ENCODE measurements at regions not wholly inside any gene's neighbourhood (a gene's known extent, or its start where the extent isn't known, plus 50 kb on each side); places are given as distances from the start of the nearest gene placed in this dataset.

DNA sequence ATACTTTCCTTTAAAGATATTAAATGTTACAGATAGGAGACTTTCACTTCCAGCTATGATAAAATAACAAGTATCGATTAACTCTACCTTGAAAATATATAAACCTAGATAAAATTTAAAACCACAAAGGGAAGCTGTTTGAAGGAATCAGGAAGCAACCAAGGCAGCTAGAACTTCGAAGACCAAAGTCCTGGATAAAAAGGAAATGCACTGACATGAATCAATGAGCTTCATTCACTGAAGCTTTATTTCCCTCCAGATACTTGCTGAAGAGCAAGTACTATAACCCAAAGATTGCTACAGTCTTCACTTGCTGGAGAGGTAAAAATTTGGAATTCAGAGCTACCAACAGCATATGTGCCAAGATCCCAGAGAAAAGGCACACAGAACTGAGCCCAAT lies 144.1 kb downstream of the PIK3R1 start:
- no peaks in the 10 kb centered on the region for H3K36me3 ChIP-seq
- no peak for ATAC-seq
- peaks cover 0 to 5% (median 0%) of the 10 kb centered on the region in 3 donors for H3K9me3 ChIP-seq
- no peak overlapping the region for H3K27ac ChIP-seq
- H3K4me3 ChIP-seq = no peak overlapping the region
- no peaks in the 10 kb centered on the region for H3K27me3 ChIP-seq
- 79 to 83% methylated on average over 2 of the region's 2 CpGs for WGBS, 2 donors (ENCODE audit: low coverage in 1 of 2)
- H3K4me1 ChIP-seq = no peaks in the 10 kb centered on the region
- TF ChIP-seq POLR2A (IDR thresholded peaks at IDR 0.05) (no peak), POLR2AphosphoS5 (IDR thresholded peaks at IDR 0.05) (no peak), EP300 (IDR thresholded peaks at IDR 0.05) (no peak)
- TF ChIP-seq, protein P1, sequence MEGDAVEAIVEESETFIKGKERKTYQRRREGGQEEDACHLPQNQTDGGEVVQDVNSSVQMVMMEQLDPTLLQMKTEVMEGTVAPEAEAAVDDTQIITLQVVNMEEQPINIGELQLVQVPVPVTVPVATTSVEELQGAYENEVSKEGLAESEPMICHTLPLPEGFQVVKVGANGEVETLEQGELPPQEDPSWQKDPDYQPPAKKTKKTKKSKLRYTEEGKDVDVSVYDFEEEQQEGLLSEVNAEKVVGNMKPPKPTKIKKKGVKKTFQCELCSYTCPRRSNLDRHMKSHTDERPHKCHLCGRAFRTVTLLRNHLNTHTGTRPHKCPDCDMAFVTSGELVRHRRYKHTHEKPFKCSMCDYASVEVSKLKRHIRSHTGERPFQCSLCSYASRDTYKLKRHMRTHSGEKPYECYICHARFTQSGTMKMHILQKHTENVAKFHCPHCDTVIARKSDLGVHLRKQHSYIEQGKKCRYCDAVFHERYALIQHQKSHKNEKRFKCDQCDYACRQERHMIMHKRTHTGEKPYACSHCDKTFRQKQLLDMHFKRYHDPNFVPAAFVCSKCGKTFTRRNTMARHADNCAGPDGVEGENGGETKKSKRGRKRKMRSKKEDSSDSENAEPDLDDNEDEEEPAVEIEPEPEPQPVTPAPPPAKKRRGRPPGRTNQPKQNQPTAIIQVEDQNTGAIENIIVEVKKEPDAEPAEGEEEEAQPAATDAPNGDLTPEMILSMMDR (IDR thresholded peaks at IDR 0.05) = no peak

DNA sequence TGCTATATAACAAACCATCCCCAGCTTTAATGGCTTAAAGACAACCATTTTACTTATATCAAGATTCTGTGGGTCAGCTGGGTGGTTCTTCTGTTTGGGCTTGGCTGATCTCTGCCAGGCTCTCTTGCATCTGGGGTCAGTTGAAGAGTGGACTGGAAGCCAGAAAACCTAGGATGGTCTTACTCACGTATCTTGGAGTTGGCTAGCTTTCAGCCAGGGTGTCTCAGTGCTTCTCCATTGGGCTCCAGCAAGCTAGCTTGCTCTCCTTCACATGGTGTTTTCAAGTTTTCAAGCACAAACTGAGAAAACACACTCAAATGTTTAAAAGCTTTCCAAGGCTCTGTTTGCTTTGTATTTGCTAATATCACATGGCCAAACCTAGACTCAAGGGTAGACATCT lies 146.8 kb downstream of the PIK3R1 start:
- no peak overlapping the region for H3K27ac ChIP-seq
- no peak overlapping the region for H3K4me3 ChIP-seq
- TF ChIP-seq POLR2A (IDR thresholded peaks at IDR 0.05) (no peak), EP300 (IDR thresholded peaks at IDR 0.05) (no peak), POLR2AphosphoS5 (IDR thresholded peaks at IDR 0.05) (no peak)
- TF ChIP-seq, protein P1 (IDR thresholded peaks at IDR 0.05) = no peak
- H3K4me1 ChIP-seq = no peaks in the 10 kb centered on the region
- no peak for ATAC-seq
- no peaks in the 10 kb centered on the region for H3K27me3 ChIP-seq
- H3K36me3 ChIP-seq = no peaks in the 10 kb centered on the region
- WGBS, 2 donors (ENCODE audit: low coverage in 1 of 2) = 100% methylated on average over 1 of the region's 1 CpG; no CpG with 5 or more reads in 1 of the 2 donors
- peaks cover 0 to 5% (median 0%) of the 10 kb centered on the region in 3 donors for H3K9me3 ChIP-seq

DNA sequence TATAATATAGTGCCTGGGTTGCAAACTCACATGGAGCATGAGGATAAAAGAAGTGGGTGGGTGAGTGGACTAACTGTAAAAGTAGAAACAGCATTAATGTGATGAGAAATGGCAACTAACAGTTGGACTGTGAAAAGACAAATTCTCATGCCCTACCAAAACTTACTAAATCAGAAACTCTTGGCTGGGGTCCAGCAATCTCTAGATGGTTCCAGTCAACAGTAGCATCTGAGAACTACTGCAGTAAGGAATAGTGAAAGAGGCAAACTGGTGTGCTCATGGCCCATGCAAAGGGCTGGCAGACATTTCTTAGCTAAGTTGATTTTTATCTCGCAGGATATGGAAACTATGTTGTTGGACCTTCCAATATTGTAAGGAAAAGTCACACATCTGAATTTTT lies 150.3 kb downstream of the PIK3R1 start:
- no peak for TF ChIP-seq POLR2AphosphoS5 (IDR thresholded peaks at IDR 0.05)
- TF ChIP-seq POLR2A (IDR thresholded peaks at IDR 0.05) = no peak
- TF ChIP-seq, protein P1 (IDR thresholded peaks at IDR 0.05) = no peak
- TF ChIP-seq EP300 (IDR thresholded peaks at IDR 0.05) = no peak
- no peak overlapping the region for H3K4me3 ChIP-seq
- no peak for ATAC-seq
- H3K9me3 ChIP-seq = peaks cover 0 to 5% (median 0%) of the 10 kb centered on the region in 3 donors
- 100% methylated on average over 1 of the region's 1 CpG for WGBS, 2 donors (ENCODE audit: low coverage in 1 of 2)
- H3K27ac ChIP-seq = no peak overlapping the region
- H3K4me1 ChIP-seq = no peaks in the 10 kb centered on the region
- no peaks in the 10 kb centered on the region for H3K36me3 ChIP-seq
- H3K27me3 ChIP-seq = no peaks in the 10 kb centered on the region

DNA sequence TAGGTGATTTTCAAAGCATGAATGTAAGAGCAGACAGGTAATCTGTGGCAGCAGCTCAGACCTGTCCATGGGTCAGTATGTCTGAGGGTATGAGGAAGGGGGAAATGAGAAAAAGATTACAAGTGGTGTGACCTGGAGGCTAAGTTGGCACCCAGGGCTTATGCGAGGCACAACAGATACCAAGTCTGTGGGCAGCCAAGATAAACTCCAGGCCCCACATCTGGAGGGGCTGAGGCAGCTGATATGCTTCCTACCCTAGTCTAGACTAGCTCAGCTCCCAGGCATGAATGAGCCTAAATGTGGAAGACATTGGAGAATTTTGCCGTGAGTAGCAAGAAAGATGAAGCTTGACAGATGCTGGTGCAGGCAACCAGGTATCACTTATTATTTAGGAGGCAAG lies 151.7 kb downstream of the PIK3R1 start:
- no peaks in the 10 kb centered on the region for H3K27me3 ChIP-seq
- H3K4me3 ChIP-seq = no peak overlapping the region
- peaks cover 0 to 5% (median 0%) of the 10 kb centered on the region in 3 donors for H3K9me3 ChIP-seq
- no peaks in the 10 kb centered on the region for H3K36me3 ChIP-seq
- H3K4me1 ChIP-seq = no peaks in the 10 kb centered on the region
- WGBS, 2 donors (ENCODE audit: low coverage in 1 of 2) = 84% methylated on average over 2 of the region's 2 CpGs; no CpG with 5 or more reads in 1 of the 2 donors
- no peak for ATAC-seq
- H3K27ac ChIP-seq = no peak overlapping the region
- TF ChIP-seq, protein P1 (IDR thresholded peaks at IDR 0.05) = no peak
- TF ChIP-seq POLR2AphosphoS5 (IDR thresholded peaks at IDR 0.05) = no peak
- TF ChIP-seq EP300 (IDR thresholded peaks at IDR 0.05) = no peak
- no peak for TF ChIP-seq POLR2A (IDR thresholded peaks at IDR 0.05)

DNA sequence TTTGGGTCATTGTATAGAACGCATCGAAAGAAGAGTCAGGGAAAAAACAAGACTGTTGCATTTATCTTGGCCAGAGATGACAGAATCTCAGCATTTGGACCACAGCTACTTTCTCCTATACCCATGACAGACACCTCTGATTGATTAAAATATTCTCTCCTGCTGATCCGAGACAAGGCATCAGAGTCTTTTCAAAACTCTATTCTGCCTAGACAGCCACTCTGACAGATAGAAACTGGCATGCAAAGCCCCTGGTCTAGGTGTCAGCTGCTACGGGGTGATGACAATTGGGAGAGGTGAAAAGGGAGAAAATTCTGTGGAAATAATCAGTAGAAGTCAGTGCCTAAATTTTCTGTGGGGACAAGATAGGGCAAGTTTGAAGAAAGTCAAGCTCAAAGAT lies 152.2 kb downstream of the PIK3R1 start:
- TF ChIP-seq, protein P1 (IDR thresholded peaks at IDR 0.05) = no peak
- TF ChIP-seq EP300 (IDR thresholded peaks at IDR 0.05) = no peak
- TF ChIP-seq POLR2AphosphoS5 (IDR thresholded peaks at IDR 0.05) = no peak
- no peak for TF ChIP-seq POLR2A (IDR thresholded peaks at IDR 0.05)
- 91 to 100% methylated on average over 2 to 4 of the region's 4 CpGs for WGBS, 2 donors (ENCODE audit: low coverage in 1 of 2)
- H3K4me1 ChIP-seq = no peaks in the 10 kb centered on the region

More for the DNA sequence above, 152.2 kb downstream of the PIK3R1 start:
- no peak overlapping the region for H3K27ac ChIP-seq
- no peaks in the 10 kb centered on the region for H3K27me3 ChIP-seq
- H3K9me3 ChIP-seq = peaks cover 0 to 5% (median 0%) of the 10 kb centered on the region in 3 donors
- ATAC-seq = no peak
- H3K4me3 ChIP-seq = no peak overlapping the region
- no peaks in the 10 kb centered on the region for H3K36me3 ChIP-seq

All from gastroesophageal sphincter (tissue), 4 donors.